NCI-H69 (cell line): ENCODE measurements at regions not wholly inside any gene's neighbourhood (a gene's known extent, or its start where the extent isn't known, plus 50 kb on each side); places are given as distances from the start of the nearest gene placed in this dataset.

ENCODE experiments used
- DNase-seq: peaks from one replicate; lab custom pipeline; 2025; lab: John Stamatoyannopoulos, UW

DNA sequence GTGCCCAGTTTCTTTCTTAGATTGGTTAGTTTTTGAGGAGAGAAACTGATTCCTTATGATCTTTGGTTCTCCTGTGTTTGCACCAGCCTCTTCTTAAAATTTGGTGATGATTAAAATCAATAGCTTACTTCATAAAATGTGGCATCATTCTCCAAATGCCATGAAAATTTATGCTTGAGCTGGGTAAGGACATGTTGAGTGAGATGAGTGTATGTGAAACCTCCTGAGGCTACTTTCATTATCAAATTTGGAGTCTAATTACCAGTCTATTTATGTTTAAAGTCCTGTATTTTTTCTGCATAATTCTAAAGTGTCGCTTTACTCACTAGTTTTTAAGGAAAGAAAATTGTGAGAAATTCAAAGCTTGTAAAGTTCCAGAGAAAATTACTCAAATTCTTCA is 102.1 kb downstream of the DIPK2A start:
- DNase-seq = no peak

DNA sequence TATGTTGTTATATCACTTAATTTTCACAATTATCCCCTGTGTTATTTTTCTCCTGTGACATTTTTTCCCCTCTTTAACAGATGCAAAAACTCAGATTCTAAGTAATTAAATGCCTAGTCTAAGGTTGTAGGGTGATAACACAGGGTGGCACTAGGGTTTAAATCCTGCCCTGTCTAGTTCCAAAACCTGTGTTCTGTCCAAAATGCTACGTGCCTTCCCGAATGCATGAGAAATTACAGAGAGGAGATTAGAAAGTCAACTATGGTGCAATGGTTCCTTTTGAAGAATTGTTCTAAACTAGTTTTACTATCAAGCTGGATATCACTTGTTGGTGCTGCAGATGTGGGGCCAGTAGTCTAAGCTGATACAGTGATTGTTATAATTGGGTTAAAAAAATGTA is 108.0 kb downstream of the DIPK2A start:
- DNase-seq = no peak

DNA sequence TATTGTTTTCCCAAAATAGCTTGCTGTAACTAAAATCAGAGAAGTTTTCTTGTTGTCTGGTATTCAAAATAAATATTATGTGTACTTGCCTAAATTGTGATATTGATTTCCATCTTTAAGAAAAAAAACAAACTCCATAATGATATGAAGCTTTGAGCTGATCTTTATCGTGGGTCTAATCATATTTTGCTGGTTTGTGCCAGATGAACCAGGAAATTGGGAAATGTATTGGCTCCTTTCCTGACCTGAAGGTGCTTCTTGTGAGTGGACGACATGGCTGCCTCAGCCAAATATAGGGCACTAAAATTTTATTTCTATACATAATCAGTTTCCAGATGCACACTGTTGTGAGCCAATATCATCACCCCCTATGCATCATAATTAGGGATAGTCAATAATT is 113.3 kb downstream of the DIPK2A start:
- DNase-seq = no peak

DNA sequence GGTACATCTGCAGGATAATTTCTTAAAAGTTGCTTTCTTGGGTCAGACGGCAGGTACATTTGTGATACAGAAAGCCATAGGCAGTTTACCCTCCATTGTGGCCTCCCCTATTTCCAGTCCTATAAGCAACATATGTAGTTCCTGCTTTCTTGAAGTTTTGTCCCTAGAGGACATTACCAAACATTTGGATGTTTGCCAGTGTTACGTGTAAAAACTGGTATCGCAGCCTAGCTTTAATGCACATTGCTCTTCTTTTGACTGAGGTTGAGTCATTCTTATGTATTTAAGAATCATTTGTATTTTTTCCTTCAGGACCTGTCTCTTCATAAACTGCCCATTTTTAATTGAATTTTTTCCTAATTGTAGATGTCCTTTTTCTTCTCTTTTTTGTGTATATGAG is 114.3 kb downstream of the DIPK2A start:
- DNase-seq = peak; percentile 86

- DNase-seq = peak; percentile 4
These were observed 124.4 kb downstream of the DIPK2A start for GRCh38 chr3:144096016-144096415.

GRCh38 chr3:144097163-144097562 is 125.5 kb downstream of the DIPK2A start:
- DNase-seq = peak; percentile 84

- no peak for DNase-seq
These were observed 127.1 kb downstream of the DIPK2A start for GRCh38 chr3:144098691-144099090.

DNA sequence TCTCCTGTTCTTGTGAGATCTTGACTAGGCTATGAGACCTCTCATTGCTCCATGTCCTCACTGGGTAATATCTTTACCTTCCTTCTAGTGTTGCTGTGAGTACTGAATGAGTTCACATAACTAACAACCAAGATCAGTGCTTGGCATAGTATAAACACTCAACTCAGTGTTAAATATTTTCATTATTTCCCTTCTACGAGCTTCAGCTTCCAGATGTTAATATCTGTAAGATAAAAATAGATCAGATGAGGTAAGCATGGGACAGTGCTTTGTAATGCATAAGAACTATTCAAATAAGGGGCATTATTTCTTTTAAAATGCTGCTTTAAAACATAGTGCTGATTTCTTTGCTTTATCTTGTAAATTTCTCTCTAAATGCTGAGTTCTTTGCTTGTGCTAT is 130.8 kb downstream of the DIPK2A start:
- no peak for DNase-seq

- peak; percentile 94 for DNase-seq
These were observed 132.6 kb downstream of the DIPK2A start for GRCh38 chr3:144104186-144104585.

- DNase-seq = no peak
These were observed 133.1 kb downstream of the DIPK2A start for GRCh38 chr3:144104679-144105078.

- DNase-seq = peak; percentile 13
These were observed 133.9 kb downstream of the DIPK2A start for GRCh38 chr3:144105542-144105941.

GRCh38 chr3:144106970-144107369 is 135.3 kb downstream of the DIPK2A start:
- no peak for DNase-seq

DNA sequence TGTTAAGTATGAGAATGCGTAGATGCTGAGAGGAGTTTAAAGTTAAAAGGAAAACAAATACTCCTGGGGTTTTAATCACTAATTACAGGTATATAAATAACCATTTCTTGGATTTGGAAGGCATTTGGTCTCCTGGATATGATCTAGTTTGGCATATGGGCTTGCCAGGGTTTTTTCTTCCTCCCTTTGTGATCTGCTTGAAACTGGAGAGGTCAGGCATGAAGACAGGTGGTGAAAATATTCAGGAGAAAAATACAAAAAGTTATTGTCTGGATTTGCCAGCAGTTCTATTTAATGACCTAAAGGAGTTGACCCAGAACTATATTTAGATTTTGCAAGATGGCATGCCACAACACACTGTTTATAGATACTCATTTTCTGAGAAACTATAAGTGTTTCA is 136.3 kb downstream of the DIPK2A start:
- peak; percentile 91 for DNase-seq

DNA sequence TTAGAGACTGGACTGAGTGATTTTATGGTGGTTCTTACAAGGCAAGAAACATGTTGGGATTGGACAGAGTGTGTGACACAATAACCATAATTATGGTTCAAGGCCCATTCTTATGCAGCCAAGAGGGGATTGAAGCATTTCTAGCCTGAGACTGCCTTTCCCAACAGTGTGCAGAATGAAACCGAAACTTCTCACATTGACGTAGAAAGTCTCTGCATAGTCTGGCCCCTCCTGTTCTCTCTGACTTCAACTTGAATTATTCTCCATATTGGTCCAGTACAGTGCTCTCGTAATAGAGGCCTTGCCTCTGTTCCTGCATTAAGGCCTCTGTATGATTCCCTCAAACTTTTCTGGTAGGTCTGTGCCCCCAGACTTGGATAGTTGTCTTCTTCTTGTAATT is 138.3 kb downstream of the DIPK2A start:
- no peak for DNase-seq

DNA sequence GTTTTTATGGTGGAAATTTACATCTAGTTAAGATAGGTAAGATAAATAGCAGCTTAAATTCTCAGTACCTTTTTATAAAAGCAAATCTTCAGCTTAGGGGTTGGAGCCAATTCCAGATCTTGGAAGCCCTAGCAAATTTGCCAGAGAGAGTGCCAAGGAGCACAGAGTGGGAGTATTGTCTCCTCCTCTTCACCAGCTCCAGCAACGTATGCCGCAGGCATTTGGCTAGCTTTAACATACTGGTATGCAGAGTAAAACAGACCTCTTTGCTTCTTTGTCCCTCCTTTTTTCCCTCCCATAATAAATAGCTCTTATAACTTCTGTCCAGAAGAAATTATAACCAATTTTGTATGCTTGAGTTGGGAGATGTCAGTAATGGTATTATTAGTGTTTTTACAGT is 140.4 kb downstream of the DIPK2A start:
- peak; percentile 81 for DNase-seq

GRCh38 chr3:144112437-144112836 is 140.8 kb downstream of the DIPK2A start:
- DNase-seq = peak; percentile 87

DNA sequence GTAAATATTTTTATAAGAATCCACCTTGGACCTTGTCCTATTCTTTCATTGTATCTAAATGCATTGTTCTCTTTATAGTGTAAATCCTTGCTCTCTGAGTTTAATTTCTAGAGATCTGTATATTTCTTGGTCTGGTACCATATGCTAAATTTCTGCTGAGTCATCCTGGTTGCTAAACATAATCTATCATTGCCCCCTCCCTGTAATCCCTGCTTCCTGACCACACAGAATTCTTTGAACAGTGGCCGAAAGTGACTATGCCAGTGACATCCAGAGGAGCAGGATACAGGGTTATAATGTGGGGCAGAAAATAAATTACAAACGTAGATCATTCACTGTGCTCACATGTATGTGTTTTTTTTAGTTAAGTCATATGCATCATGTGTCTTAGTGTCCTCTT is 143.1 kb downstream of the DIPK2A start:
- DNase-seq = peak; percentile 47

GRCh38 chr3:144119633-144120032 is 148.0 kb downstream of the DIPK2A start:
- peak; percentile 66 for DNase-seq

DNA sequence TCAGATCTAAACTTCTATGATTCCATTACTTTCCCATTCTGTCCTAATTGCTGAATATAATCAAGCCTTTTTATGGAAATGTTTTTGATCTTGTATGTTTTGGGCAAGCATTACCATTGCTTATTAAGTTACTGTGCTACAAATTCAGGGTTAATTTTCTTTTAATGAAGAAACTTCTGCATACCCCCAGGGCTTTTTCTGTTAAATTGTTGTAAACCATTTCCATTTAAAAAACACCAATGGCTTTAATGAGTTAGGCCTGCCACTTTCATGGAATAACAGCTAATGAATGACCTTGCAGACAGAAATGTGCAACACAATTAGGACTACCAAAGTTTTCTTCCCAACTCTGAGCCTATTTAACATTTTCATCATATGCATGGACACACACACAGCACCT is 150.0 kb downstream of the DIPK2A start:
- DNase-seq = no peak

- peak; percentile 8 for DNase-seq
These were observed 155.4 kb downstream of the DIPK2A start for GRCh38 chr3:144127014-144127413.

GRCh38 chr3:144127700-144128099 is 156.1 kb downstream of the DIPK2A start:
- peak; percentile 64 for DNase-seq

DNA sequence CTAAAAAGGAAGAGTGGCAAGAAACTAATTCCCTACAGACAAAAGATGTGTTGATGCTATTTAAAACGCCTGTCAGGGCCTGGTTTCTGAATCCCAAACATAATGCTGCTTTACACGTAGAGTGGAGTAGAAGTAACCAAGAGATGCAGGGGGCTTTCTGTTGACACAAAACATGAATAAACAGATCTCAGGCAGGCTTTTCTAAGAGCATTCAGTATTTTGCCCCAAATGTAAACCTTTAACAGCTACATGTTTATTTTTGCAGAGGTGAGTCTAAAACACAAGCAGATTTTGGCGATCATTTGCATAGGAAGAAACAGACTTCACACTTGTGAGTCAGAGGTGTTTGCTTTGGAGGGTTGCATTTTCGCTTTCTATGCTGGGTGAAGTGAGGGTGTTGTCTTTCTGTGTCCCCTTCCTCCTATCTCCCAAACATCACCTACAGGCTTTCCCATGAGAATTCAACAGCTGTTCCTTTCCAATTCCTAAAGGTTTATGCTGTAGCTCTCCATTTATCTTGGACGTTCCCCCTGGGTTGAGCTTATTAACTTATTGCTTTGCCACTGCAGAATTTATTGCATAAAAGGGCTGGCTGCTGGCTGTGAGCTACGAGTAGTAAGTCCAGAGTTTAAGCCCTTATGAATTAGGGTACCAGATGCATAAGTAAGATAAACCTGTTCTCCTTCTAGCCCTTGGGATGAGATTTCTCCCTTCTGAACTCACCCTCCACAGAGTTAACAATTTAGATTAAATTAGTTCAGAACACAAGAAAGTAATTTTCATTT is 156.7 kb downstream of the DIPK2A start:
- peak; percentile 66 for DNase-seq

- peak; percentile 64 for DNase-seq
These were observed 158.1 kb downstream of the DIPK2A start for GRCh38 chr3:144129536-144130214.

GRCh38 chr3:144141074-144141473 is 169.5 kb downstream of the DIPK2A start:
- no peak for DNase-seq
